Activated CD8-positive, alpha-beta memory T cell treated with anti-CD3 and anti-CD28 coated beads for 1 hour (primary cell): ENCODE measurements at regions not wholly inside any gene's neighbourhood (a gene's known extent, or its start where the extent isn't known, plus 50 kb on each side); places are given as distances from the start of the nearest gene placed in this dataset.

Experiments
- DNase-seq, 2 donors: peaks; one replicate each; pipeline ENCODE4 v3.0.0-alpha.2; 2020; ENCODE audit warnings: low read depth in 1 of 2; ENCODE audit errors: extremely low read depth in 1 of 2

GRCh38 chr7:25952261-25953057, 199.5 kb upstream of the NFE2L3 start:
- no peak for DNase-seq

GRCh38 chr7:25953859-25954258, 198.1 kb upstream of the NFE2L3 start:
- no peak for DNase-seq

- no peak for DNase-seq
Observed at GRCh38 chr7:25954395-25954794, 197.6 kb upstream of the NFE2L3 start.

GRCh38 chr7:25959168-25959734, 192.7 kb upstream of the NFE2L3 start:
- no peak for DNase-seq

GRCh38 chr7:25963733-25964132, 188.3 kb upstream of the NFE2L3 start:
- no peak for DNase-seq

GRCh38 chr7:25964483-25964991, 187.5 kb upstream of the NFE2L3 start:
- DNase-seq: no peak

GRCh38 chr7:25965405-25966123, 186.4 kb upstream of the NFE2L3 start:
- no peak for DNase-seq

GRCh38 chr7:25966469-25966868, 185.5 kb upstream of the NFE2L3 start:
- no peak for DNase-seq

GRCh38 chr7:25967278-25968204, 184.5 kb upstream of the NFE2L3 start:
- DNase-seq: no peak

GRCh38 chr7:25968205-25968993, 183.6 kb upstream of the NFE2L3 start:
- no peak for DNase-seq

GRCh38 chr7:25970356-25970755, 181.6 kb upstream of the NFE2L3 start:
- DNase-seq: no peak

- no peak for DNase-seq
Observed at GRCh38 chr7:25970911-25971310, 181.1 kb upstream of the NFE2L3 start.

- no peak for DNase-seq
Observed at GRCh38 chr7:25976630-25977029, 175.4 kb upstream of the NFE2L3 start.

GRCh38 chr7:25978466-25978865, 173.5 kb upstream of the NFE2L3 start:
- DNase-seq: no peak

GRCh38 chr7:25979605-25980004, 172.4 kb upstream of the NFE2L3 start:
- DNase-seq: no peak

GRCh38 chr7:25982684-25983083, 169.3 kb upstream of the NFE2L3 start:
- DNase-seq: no peak

GRCh38 chr7:25985196-25985595, 166.8 kb upstream of the NFE2L3 start:
- no peak for DNase-seq

- DNase-seq: no peak
Observed at GRCh38 chr7:25988640-25989039, 163.4 kb upstream of the NFE2L3 start.

- no peak for DNase-seq
Observed at GRCh38 chr7:25989140-25989705, 162.8 kb upstream of the NFE2L3 start.
